GM12872 (cell line): ENCODE measurements at regions not wholly inside any gene's neighbourhood (a gene's known extent, or its start where the extent isn't known, plus 50 kb on each side); places are given as distances from the start of the nearest gene placed in this dataset.

Source experiments
- CTCF ChIP-seq: IDR thresholded peaks from 3 replicates; pipeline ENCODE4 v1.5.1; 2011; ENCODE audit warnings: low read depth, mild to moderate bottlenecking, low read length, moderate library complexity; ENCODE audit not compliant: insufficient read depth

- no peak for TF ChIP-seq CTCF
Measured at GRCh38 chr4:119735165-119735651, 106.6 kb upstream of the PDE5A start.

GRCh38 chr4:119733431-119733830, 104.8 kb upstream of the PDE5A start:
- TF ChIP-seq CTCF: no peak

GRCh38 chr4:119731778-119732177, 103.2 kb upstream of the PDE5A start:
- TF ChIP-seq CTCF: no peak

GRCh38 chr4:119731146-119731742, 102.6 kb upstream of the PDE5A start:
- no peak for TF ChIP-seq CTCF

GRCh38 chr4:119730671-119730950, 102.0 kb upstream of the PDE5A start:
- no peak for TF ChIP-seq CTCF

GRCh38 chr4:119729835-119730670, 101.4 kb upstream of the PDE5A start:
- no peak for TF ChIP-seq CTCF

GRCh38 chr4:119728692-119729593, 100.3 kb upstream of the PDE5A start:
- no peak for TF ChIP-seq CTCF
